ENCODE measurements at regions not wholly inside any gene's neighbourhood (a gene's known extent, or its start where the extent isn't known, plus 50 kb on each side); places are given as distances from the start of the nearest gene placed in this dataset.

GRCh38 chr4:97453186-97453585 is 690.1 kb downstream of the STPG2 start:
- H3K36me3 ChIP-seq (ENCODE audit: control insufficient read depth, insufficient read depth, low read length), result no peaks in the 10 kb centered on the region

GRCh38 chr4:97457253-97457652 is 686.0 kb downstream of the STPG2 start:
- CTCF ChIA-PET, result no interaction called here
- no TSS peak for BruUV-seq (replicated peaks)
- Histone ChIP-seq H3K4me1 (ENCODE audit: control insufficient read depth, insufficient read depth, low read length) (no peaks in the 10 kb centered on the region), H3K36me3 (ENCODE audit: control insufficient read depth, insufficient read depth, low read length) (no peaks in the 10 kb centered on the region), H3K27ac (ENCODE audit: low read length) (no peak overlapping the region), H3K27me3 (ENCODE audit: control insufficient read depth, insufficient read depth, low read length) (no peaks in the 10 kb centered on the region), H3K4me3 (ENCODE audit: low read depth in 2 of 2, low read length in 2 of 2) (no peak overlapping the region), H3K9me3 (ENCODE audit: control insufficient read depth, insufficient read depth, low read depth, low read length) (no peaks in the 10 kb centered on the region)
- TF ChIP-seq CTCF (IDR thresholded peaks at IDR 0.05), result no peak
- TF ChIP-seq REST (IDR thresholded peaks at IDR 0.05; ENCODE audit: insufficient read depth in 1 of 2, low read depth in 2 of 2, low read length in 1 of 2), result no peak
- TF ChIP-seq SIN3A (IDR thresholded peaks at IDR 0.05; ENCODE audit: borderline replicate concordance, insufficient read depth, low read depth, low read length), result no peak
- in situ Hi-C loops (cut with HindIII; ENCODE audit: low pct_unique_long_range_greater_than_20kb, low sequenced_read_pairs) (no loop called here), intact Hi-C loops (cut with micrococcal nuclease; ENCODE audit: unreplicated experiment) (no loop called here)
- DNase-seq (ENCODE audit: low read depth, low spot score) (no peak), ATAC-seq (no peak)
- POLR2A ChIA-PET, result no interaction called here

More at GRCh38 chr4:97453186-97453585, 690.1 kb downstream of the STPG2 start:
- Histone ChIP-seq H3K4me1 (ENCODE audit: control insufficient read depth, insufficient read depth, low read length) (no peaks in the 10 kb centered on the region), H3K9me3 (ENCODE audit: control insufficient read depth, insufficient read depth, low read depth, low read length) (no peaks in the 10 kb centered on the region), H3K27ac (ENCODE audit: low read length) (no peak overlapping the region), H3K4me3 (ENCODE audit: low read depth in 2 of 2, low read length in 2 of 2) (no peak overlapping the region), H3K27me3 (ENCODE audit: control insufficient read depth, insufficient read depth, low read length) (no peaks in the 10 kb centered on the region)
- no TSS peak for BruUV-seq (replicated peaks)
- no peak for TF ChIP-seq SIN3A (IDR thresholded peaks at IDR 0.05; ENCODE audit: borderline replicate concordance, insufficient read depth, low read depth, low read length)
- TF ChIP-seq TCF7L2 (IDR thresholded peaks at IDR 0.05; ENCODE audit: low read depth, low read length), result no peak
- TF ChIP-seq REST (IDR thresholded peaks at IDR 0.05; ENCODE audit: insufficient read depth in 1 of 2, low read depth in 2 of 2, low read length in 1 of 2), result no peak
- no peak for TF ChIP-seq POLR2AphosphoS5 (IDR thresholded peaks at IDR 0.05; ENCODE audit: low read depth, low read length)
- no peak for TF ChIP-seq CTCF (IDR thresholded peaks at IDR 0.05)
- ChIA-PET CTCF (no interaction called here), POLR2A (no interaction called here)
- intact Hi-C loops (cut with micrococcal nuclease; ENCODE audit: unreplicated experiment) (no loop called here), in situ Hi-C loops (cut with HindIII; ENCODE audit: low pct_unique_long_range_greater_than_20kb, low sequenced_read_pairs) (no loop called here)
- DNase-seq (ENCODE audit: low read depth, low spot score) (no peak), ATAC-seq (no peak)

All from Panc1 (cell line).